ENCODE measurements at regions not wholly inside any gene's neighbourhood (a gene's known extent, or its start where the extent isn't known, plus 50 kb on each side); places are given as distances from the start of the nearest gene placed in this dataset.

- no peak overlapping the region for H2AFZ ChIP-seq (ENCODE audit: low read length)
- peak in 1 of 2 donors; percentile 25 for DNase-seq (ENCODE audit: low read depth in 2 of 2)
- no peaks in the 10 kb centered on the region for H3K4me1 ChIP-seq (ENCODE audit: control insufficient read depth, extremely low read depth, insufficient read depth, low read length)
- H4K20me1 ChIP-seq (ENCODE audit: control insufficient read depth, extremely low read depth, insufficient read depth, low read length) = no peaks in the 10 kb centered on the region
- H3K36me3 ChIP-seq (ENCODE audit: control insufficient read depth, insufficient read depth, low read length) = no peaks in the 10 kb centered on the region
- H3K79me2 ChIP-seq (ENCODE audit: control insufficient read depth, insufficient read depth, low read length) = no peaks in the 10 kb centered on the region
- H3K4me3 ChIP-seq (replicated peaks in 1 of 4; ENCODE audit: control extremely low read depth in 1 of 4, insufficient read depth in 1 of 4, low read depth in 3 of 4, low read length in 4 of 4) = no peak overlapping the region
- no peak overlapping the region for H3K9ac ChIP-seq (ENCODE audit: insufficient read depth, low read length)
- H3K27me3 ChIP-seq (ENCODE audit: control insufficient read depth, insufficient read depth, low read length) = no peaks in the 10 kb centered on the region
- no peaks in the 10 kb centered on the region for H3K9me3 ChIP-seq (ENCODE audit: control insufficient read depth, insufficient read depth, low read depth, low read length)
- no peak overlapping the region for H3K27ac ChIP-seq (ENCODE audit: insufficient read depth, low read length)
- TF ChIP-seq CTCF (conservative IDR thresholded peaks at IDR 0.05 in 1 of 2, IDR thresholded peaks at IDR 0.05 in 1 of 2; ENCODE audit: low read depth in 1 of 2, low read length in 2 of 2) = no peak
- no peak for TF ChIP-seq EZH2 (IDR thresholded peaks at IDR 0.05; ENCODE audit: low read length, missing control alignments)
- no peak overlapping the region for H3K4me2 ChIP-seq (ENCODE audit: extremely low read depth, insufficient read depth, low read length)
These were observed 217.5 kb upstream of the ADAMTS3 start for GRCh38 chr4:72786401-72786990.

- peak in 1 of 2 donors; percentile 88 for DNase-seq (ENCODE audit: low read depth in 2 of 2)
- Histone ChIP-seq H3K79me2 (ENCODE audit: control insufficient read depth, insufficient read depth, low read length) (no peaks in the 10 kb centered on the region), H3K9me3 (ENCODE audit: control insufficient read depth, insufficient read depth, low read depth, low read length) (no peaks in the 10 kb centered on the region), H3K4me1 (ENCODE audit: control insufficient read depth, extremely low read depth, insufficient read depth, low read length) (no peaks in the 10 kb centered on the region), H3K4me3 (replicated peaks in 1 of 4; ENCODE audit: control extremely low read depth in 1 of 4, insufficient read depth in 1 of 4, low read depth in 3 of 4, low read length in 4 of 4) (no peak overlapping the region), H2AFZ (ENCODE audit: low read length) (no peak overlapping the region), H3K27me3 (ENCODE audit: control insufficient read depth, insufficient read depth, low read length) (no peaks in the 10 kb centered on the region), H3K27ac (ENCODE audit: insufficient read depth, low read length) (no peak overlapping the region), H3K4me2 (ENCODE audit: extremely low read depth, insufficient read depth, low read length) (no peak overlapping the region), H3K9ac (ENCODE audit: insufficient read depth, low read length) (no peak overlapping the region), H3K36me3 (ENCODE audit: control insufficient read depth, insufficient read depth, low read length) (no peaks in the 10 kb centered on the region), H4K20me1 (ENCODE audit: control insufficient read depth, extremely low read depth, insufficient read depth, low read length) (no peaks in the 10 kb centered on the region)
- TF ChIP-seq CTCF (conservative IDR thresholded peaks at IDR 0.05 in 1 of 2, IDR thresholded peaks at IDR 0.05 in 1 of 2; ENCODE audit: low read depth in 1 of 2, low read length in 2 of 2) = no peak
- no peak for TF ChIP-seq EZH2 (IDR thresholded peaks at IDR 0.05; ENCODE audit: low read length, missing control alignments)
These were observed 210.2 kb upstream of the ADAMTS3 start for GRCh38 chr4:72779241-72779640.

GRCh38 chr4:72777436-72777835 is 208.4 kb upstream of the ADAMTS3 start:
- Histone ChIP-seq H3K9me3 (ENCODE audit: control insufficient read depth, insufficient read depth, low read depth, low read length) (no peaks in the 10 kb centered on the region), H3K36me3 (ENCODE audit: control insufficient read depth, insufficient read depth, low read length) (no peaks in the 10 kb centered on the region), H3K9ac (ENCODE audit: insufficient read depth, low read length) (no peak overlapping the region), H4K20me1 (ENCODE audit: control insufficient read depth, extremely low read depth, insufficient read depth, low read length) (no peaks in the 10 kb centered on the region), H3K4me1 (ENCODE audit: control insufficient read depth, extremely low read depth, insufficient read depth, low read length) (no peaks in the 10 kb centered on the region), H3K79me2 (ENCODE audit: control insufficient read depth, insufficient read depth, low read length) (no peaks in the 10 kb centered on the region), H3K27me3 (ENCODE audit: control insufficient read depth, insufficient read depth, low read length) (no peaks in the 10 kb centered on the region), H2AFZ (ENCODE audit: low read length) (no peak overlapping the region), H3K4me3 (replicated peaks in 1 of 4; ENCODE audit: control extremely low read depth in 1 of 4, insufficient read depth in 1 of 4, low read depth in 3 of 4, low read length in 4 of 4) (no peak overlapping the region), H3K4me2 (ENCODE audit: extremely low read depth, insufficient read depth, low read length) (no peak overlapping the region), H3K27ac (ENCODE audit: insufficient read depth, low read length) (no peak overlapping the region)
- TF ChIP-seq EZH2 (IDR thresholded peaks at IDR 0.05; ENCODE audit: low read length, missing control alignments) = no peak
- TF ChIP-seq CTCF (conservative IDR thresholded peaks at IDR 0.05 in 1 of 2, IDR thresholded peaks at IDR 0.05 in 1 of 2; ENCODE audit: low read depth in 1 of 2, low read length in 2 of 2) = no peak
- DNase-seq (ENCODE audit: low read depth in 2 of 2) = no peak
